Keratinocyte (primary cell): ENCODE measurements at regions not wholly inside any gene's neighbourhood (a gene's known extent, or its start where the extent isn't known, plus 50 kb on each side); places are given as distances from the start of the nearest gene placed in this dataset.

Experiments used
- DNase-seq: peaks from one replicate; pipeline ENCODE4 v3.0.0-alpha.2; 2011; ENCODE audit warnings: low read depth, missing footprints, low spot score
- FAIRE-seq: peaks from 2 replicates; lab custom pipeline; 2011; peaks lifted over from hg19 to GRCh38; lab: Jason Lieb, UNC
- H2AFZ ChIP-seq: 2 replicates; pipeline ENCODE4 v1.6.0; 2012; ENCODE audit warnings: low read length, control low read depth, inconsistent platforms; ENCODE audit not compliant: control insufficient read depth
- H3K27ac ChIP-seq: 2 replicates; pipeline ENCODE4 v1.5.1; 2011; ENCODE audit warnings: low read length; ENCODE audit not compliant: control insufficient read depth, insufficient read depth
- H3K27me3 ChIP-seq: 3 replicates; pipeline ENCODE4 v1.6.0; 2011; ENCODE audit warnings: low read length; ENCODE audit not compliant: control insufficient read depth, insufficient read depth; ENCODE audit errors: extremely low read depth
- H3K36me3 ChIP-seq, 2 experiments: 2 replicates in 1 of 2; 3 replicates in 1 of 2; pipeline ENCODE4 v1.5.1; 2011; ENCODE audit warnings: low read length in 2 of 2, mild to moderate bottlenecking in 1 of 2; ENCODE audit not compliant: control insufficient read depth in 2 of 2, insufficient read depth in 2 of 2; ENCODE audit errors: extremely low read depth in 1 of 2
- H3K4me1 ChIP-seq: 3 replicates; pipeline ENCODE4 v1.5.1; 2011; ENCODE audit warnings: low read length; ENCODE audit not compliant: control insufficient read depth, insufficient read depth; ENCODE audit errors: extremely low read depth
- H3K4me2 ChIP-seq: 3 replicates; pipeline ENCODE4 v1.6.0; 2011; ENCODE audit warnings: low read depth, low read length; ENCODE audit not compliant: control insufficient read depth, insufficient read depth; ENCODE audit errors: extremely low read depth
- H3K4me3 ChIP-seq, 3 experiments: fragments of 200-600 bp in 1 of 3; sonication (generic) in 1 of 3; 2 replicates in 2 of 3; 3 replicates in 1 of 3; pipeline ENCODE4 v1.5.1; 2011 to 2016; ENCODE audit warnings: low read length in 3 of 3, mild to moderate bottlenecking in 3 of 3, control low read depth in 2 of 3, inconsistent platforms in 1 of 3, low read depth in 1 of 3, mixed read lengths in 1 of 3, mixed run types in 1 of 3, moderate library complexity in 1 of 3; ENCODE audit not compliant: control insufficient read depth in 2 of 3, insufficient read depth in 2 of 3; ENCODE audit errors: extremely low read depth in 1 of 3
- H3K79me2 ChIP-seq: 2 replicates; pipeline ENCODE4 v1.6.0; 2012; ENCODE audit warnings: low read length; ENCODE audit not compliant: control insufficient read depth, insufficient read depth
- H3K9ac ChIP-seq: 3 replicates; pipeline ENCODE4 v1.6.0; 2011; ENCODE audit warnings: low read length; ENCODE audit not compliant: control insufficient read depth, insufficient read depth; ENCODE audit errors: extremely low read depth
- H3K9me1 ChIP-seq: 3 replicates; pipeline ENCODE4 v1.6.0; 2011; ENCODE audit warnings: low read length; ENCODE audit not compliant: control insufficient read depth, insufficient read depth; ENCODE audit errors: extremely low read depth
- H3K9me3 ChIP-seq: 2 replicates; pipeline ENCODE4 v1.5.1; 2012; ENCODE audit warnings: low read depth, low read length; ENCODE audit not compliant: control insufficient read depth
- H4K20me1 ChIP-seq: 3 replicates; pipeline ENCODE4 v1.6.0; 2011; ENCODE audit warnings: low read length; ENCODE audit not compliant: control insufficient read depth, insufficient read depth; ENCODE audit errors: extremely low read depth
- EZH2 ChIP-seq: IDR thresholded peaks from one replicate; pipeline ENCODE4 v1.6.1; 2012; ENCODE audit warnings: inconsistent platforms, mild to moderate bottlenecking, low read length, moderate library complexity
- dilution Hi-C: fragments of 300-500 bp; cut with MboI; formaldehyde crosslinking; loops from one replicate; pipeline ENCODE4 v1.7.0; 2020; ENCODE audit warnings: low sequenced_read_pairs; ENCODE audit not compliant: extremely low pct_ligation_motif_present
- TF ChIP-seq, protein P1 (sequence below), 3 experiments: IDR thresholded peaks in 1 of 3; conservative IDR thresholded peaks in 1 of 3; optimal IDR thresholded peaks in 1 of 3; 2 replicates in 2 of 3; 3 replicates in 1 of 3; pipeline versions ENCODE3 to v1.5.1; 2011; ENCODE audit warnings: low read length in 3 of 3, mild to moderate bottlenecking in 3 of 3, moderate library complexity in 2 of 3, control low read depth in 1 of 3, inconsistent platforms in 1 of 3; ENCODE audit not compliant: insufficient read depth in 2 of 3; ENCODE audit errors: extremely low read depth in 1 of 3

DNA sequence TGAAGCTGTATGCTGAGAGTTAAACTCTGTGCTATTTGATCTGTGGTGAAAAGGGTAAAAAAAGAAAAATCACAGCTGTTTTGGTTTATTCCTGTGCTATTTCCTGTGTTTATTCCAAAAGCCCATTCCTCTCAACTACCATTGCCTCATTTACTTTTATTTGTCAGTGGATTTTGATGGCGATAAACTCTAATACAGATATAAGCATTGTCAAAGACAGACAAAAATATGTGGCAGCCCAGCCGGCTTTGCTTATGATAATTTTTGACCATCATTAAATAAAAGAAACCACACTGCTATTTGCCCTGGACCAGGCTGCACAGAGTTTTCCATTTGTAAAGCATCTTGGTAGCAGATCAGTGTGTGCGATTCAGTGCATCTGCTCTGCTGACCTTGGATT lies 473.6 kb upstream of the ASIC2 start:
- no peaks in the 10 kb centered on the region for H3K79me2 ChIP-seq
- H4K20me1 ChIP-seq = no peaks in the 10 kb centered on the region
- FAIRE-seq (no peak), DNase-seq (no peak)
- no peak overlapping the region for H3K27ac ChIP-seq
- H2AFZ ChIP-seq = no peak overlapping the region
- H3K4me3 ChIP-seq = no peak overlapping the region
- no peak overlapping the region for H3K9ac ChIP-seq
- H3K4me1 ChIP-seq = no peaks in the 10 kb centered on the region
- no peaks in the 10 kb centered on the region for H3K9me1 ChIP-seq
- TF ChIP-seq, protein P1, sequence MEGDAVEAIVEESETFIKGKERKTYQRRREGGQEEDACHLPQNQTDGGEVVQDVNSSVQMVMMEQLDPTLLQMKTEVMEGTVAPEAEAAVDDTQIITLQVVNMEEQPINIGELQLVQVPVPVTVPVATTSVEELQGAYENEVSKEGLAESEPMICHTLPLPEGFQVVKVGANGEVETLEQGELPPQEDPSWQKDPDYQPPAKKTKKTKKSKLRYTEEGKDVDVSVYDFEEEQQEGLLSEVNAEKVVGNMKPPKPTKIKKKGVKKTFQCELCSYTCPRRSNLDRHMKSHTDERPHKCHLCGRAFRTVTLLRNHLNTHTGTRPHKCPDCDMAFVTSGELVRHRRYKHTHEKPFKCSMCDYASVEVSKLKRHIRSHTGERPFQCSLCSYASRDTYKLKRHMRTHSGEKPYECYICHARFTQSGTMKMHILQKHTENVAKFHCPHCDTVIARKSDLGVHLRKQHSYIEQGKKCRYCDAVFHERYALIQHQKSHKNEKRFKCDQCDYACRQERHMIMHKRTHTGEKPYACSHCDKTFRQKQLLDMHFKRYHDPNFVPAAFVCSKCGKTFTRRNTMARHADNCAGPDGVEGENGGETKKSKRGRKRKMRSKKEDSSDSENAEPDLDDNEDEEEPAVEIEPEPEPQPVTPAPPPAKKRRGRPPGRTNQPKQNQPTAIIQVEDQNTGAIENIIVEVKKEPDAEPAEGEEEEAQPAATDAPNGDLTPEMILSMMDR (optimal IDR thresholded peaks at IDR 0.05 in 1 of 3, IDR thresholded peaks at IDR 0.05 in 1 of 3, conservative IDR thresholded peaks at IDR 0.05 in 1 of 3; ENCODE audit: extremely low read depth in 1 of 3, insufficient read depth in 2 of 3, low read length in 3 of 3) = no peak
- TF ChIP-seq EZH2 = no peak
- dilution Hi-C loops = no loop called here
- no peaks in the 10 kb centered on the region for H3K27me3 ChIP-seq
- H3K9me3 ChIP-seq = no peaks in the 10 kb centered on the region
- H3K4me2 ChIP-seq = no peak overlapping the region
- H3K36me3 ChIP-seq = no peaks in the 10 kb centered on the region

- H2AFZ ChIP-seq = no peak overlapping the region
- no peak overlapping the region for H3K9ac ChIP-seq
- no peaks in the 10 kb centered on the region for H3K79me2 ChIP-seq
- TF ChIP-seq EZH2 = no peak
- H3K9me1 ChIP-seq = no peaks in the 10 kb centered on the region
- FAIRE-seq (no peak), DNase-seq (no peak)
- no peak overlapping the region for H3K4me2 ChIP-seq
- H3K27ac ChIP-seq = no peak overlapping the region
- H3K4me1 ChIP-seq = no peaks in the 10 kb centered on the region
- H3K27me3 ChIP-seq = no peaks in the 10 kb centered on the region
- no peak overlapping the region for H3K4me3 ChIP-seq
- no peaks in the 10 kb centered on the region for H3K9me3 ChIP-seq
- no peaks in the 10 kb centered on the region for H3K36me3 ChIP-seq
- dilution Hi-C loops = no loop called here
- H4K20me1 ChIP-seq = no peaks in the 10 kb centered on the region
Observed at GRCh38 chr17:33769066-33769465, 476.0 kb upstream of the ASIC2 start.

GRCh38 chr17:33776304-33776703 lies 478.8 kb upstream of the CCL2 start:
- Histone ChIP-seq H3K79me2 (no peaks in the 10 kb centered on the region), H3K9ac (no peak overlapping the region), H3K9me3 (no peaks in the 10 kb centered on the region), H3K27me3 (no peaks in the 10 kb centered on the region), H3K27ac (no peak overlapping the region), H3K4me1 (no peaks in the 10 kb centered on the region), H3K4me2 (no peak overlapping the region), H2AFZ (no peak overlapping the region), H3K36me3 (no peaks in the 10 kb centered on the region), H3K9me1 (no peaks in the 10 kb centered on the region), H4K20me1 (no peaks in the 10 kb centered on the region), H3K4me3 (no peak overlapping the region)
- dilution Hi-C loops = loop anchor here (25.0 kb wide), 1 partner anchor 361 kb away; no protein-coding TSS in a partner anchor
- FAIRE-seq (no peak), DNase-seq (no peak)
- no peak for TF ChIP-seq EZH2
- TF ChIP-seq, protein P1 (optimal IDR thresholded peaks at IDR 0.05 in 1 of 3, IDR thresholded peaks at IDR 0.05 in 1 of 3, conservative IDR thresholded peaks at IDR 0.05 in 1 of 3; ENCODE audit: extremely low read depth in 1 of 3, insufficient read depth in 2 of 3, low read length in 3 of 3) = no peak
